Left ventricle myocardium superior (tissue), 1 donor: ENCODE measurements at regions not wholly inside any gene's neighbourhood (a gene's known extent, or its start where the extent isn't known, plus 50 kb on each side); places are given as distances from the start of the nearest gene placed in this dataset.

ENCODE experiments used
- ATAC-seq: fragments of 200-7000 bp; cut with Tn5 transposase; one replicate; pipeline ENCODE4 v1.9.1; 2020; ENCODE audit warnings: mild to moderate bottlenecking, moderate library complexity
- DNase-seq: peaks from one replicate; pipeline ENCODE4 v3.0.0-alpha.2; 2020
- intact Hi-C: fragments of 100-400 bp; cut with micrococcal nuclease; formaldehyde crosslinking; loops from one replicate; pipeline ENCODE4 v1.11.0; 2022
- donor health status: DM: no; HTN: yes; CAD: no; lungs with severe emphysema.

DNA sequence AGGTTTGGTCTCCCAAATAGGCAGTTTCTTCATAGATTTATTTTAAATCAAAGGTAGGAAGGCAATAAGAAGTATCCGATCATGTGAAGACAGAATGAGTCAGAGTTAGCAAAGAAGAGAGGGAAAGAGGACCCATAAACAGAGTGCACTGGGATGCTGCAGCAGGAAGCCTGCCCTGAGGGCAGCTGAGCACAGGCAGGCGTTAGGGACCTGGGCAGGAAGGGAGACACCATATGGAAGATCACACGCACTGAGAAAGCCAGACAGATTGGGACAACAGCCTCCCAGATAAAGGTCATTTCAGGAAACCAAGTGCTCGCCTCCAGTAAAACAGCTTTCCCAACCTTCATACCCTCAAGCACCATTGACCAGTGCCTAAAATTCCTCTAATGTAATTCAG, 598.0 kb downstream of the EFNB2 start:
- DNase-seq (no peak), ATAC-seq (peak; percentile 51)
- intact Hi-C loops = no loop called here

DNA sequence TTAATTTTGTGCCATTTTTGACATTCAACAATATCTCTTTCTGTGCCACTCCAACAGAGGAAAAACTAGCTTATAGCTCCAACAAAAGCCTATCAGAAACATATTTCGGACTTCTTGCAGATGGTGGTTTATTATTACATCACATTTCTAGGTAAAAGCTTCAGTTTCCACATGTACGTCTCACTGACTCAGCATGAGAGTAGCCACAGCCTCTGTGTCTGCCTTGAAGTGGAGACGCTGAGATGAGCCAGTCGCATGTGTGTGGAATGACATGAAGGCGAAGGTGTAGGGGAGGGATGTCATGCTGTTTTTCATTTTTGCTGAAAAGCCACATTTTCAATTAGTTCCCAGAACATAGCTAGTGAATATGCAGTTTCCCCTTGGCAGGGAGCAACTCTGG, 598.6 kb downstream of the EFNB2 start:
- intact Hi-C loops = no loop called here
- no peak for ATAC-seq
- DNase-seq = no peak

DNA sequence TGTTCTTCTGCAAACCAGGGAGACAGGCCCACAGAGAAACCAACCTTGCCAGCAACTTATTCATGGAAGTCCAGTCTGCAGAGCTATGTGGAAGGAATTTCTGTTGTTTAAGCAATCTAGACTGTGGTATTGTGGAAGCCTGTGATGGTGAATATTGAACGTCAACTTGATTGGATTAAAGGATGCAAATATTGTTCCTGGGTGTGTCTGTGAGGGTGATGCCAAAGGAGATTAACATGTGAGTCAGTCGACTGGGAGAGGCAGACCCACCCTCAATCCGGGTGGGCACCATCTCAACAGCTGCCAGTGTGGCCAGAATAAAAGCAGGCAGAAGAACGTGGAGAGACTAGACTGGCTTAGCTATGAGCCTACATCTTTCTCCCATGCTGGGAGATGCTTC, 606.0 kb downstream of the EFNB2 start:
- ATAC-seq (no peak), DNase-seq (no peak)
- intact Hi-C loops = no loop called here

- no peak for ATAC-seq
- DNase-seq = no peak
- intact Hi-C loops = no loop called here
Observed at GRCh38 chr13:105928901-105929300, 606.6 kb downstream of the EFNB2 start.

DNA sequence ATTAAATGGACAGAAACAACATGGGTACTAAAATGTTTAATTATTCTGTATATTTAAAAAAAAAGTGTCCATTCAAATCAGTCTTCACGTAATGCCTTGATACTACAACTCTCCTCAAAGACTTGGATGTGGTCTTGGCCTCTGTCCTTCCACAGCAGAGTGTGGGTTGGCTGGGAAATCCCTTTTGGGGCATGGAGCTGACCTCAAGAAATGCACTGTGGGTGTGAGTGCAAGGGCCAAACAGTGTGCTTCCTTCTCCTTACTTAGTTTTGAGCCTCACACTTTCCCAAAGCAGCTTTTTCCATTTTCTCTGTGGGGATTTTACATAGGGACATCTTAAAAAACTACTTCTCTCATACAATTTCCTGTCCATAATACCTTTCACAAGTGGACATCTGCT, 607.4 kb downstream of the EFNB2 start:
- ATAC-seq = peak; percentile 45
- intact Hi-C loops = no loop called here

GRCh38 chr13:105925496-105925895, 610.0 kb downstream of the EFNB2 start:
- ATAC-seq = peak; percentile 29
- DNase-seq = no peak
- intact Hi-C loops = no loop called here

More for the DNA sequence above, 607.4 kb downstream of the EFNB2 start:
- no peak for DNase-seq

DNA sequence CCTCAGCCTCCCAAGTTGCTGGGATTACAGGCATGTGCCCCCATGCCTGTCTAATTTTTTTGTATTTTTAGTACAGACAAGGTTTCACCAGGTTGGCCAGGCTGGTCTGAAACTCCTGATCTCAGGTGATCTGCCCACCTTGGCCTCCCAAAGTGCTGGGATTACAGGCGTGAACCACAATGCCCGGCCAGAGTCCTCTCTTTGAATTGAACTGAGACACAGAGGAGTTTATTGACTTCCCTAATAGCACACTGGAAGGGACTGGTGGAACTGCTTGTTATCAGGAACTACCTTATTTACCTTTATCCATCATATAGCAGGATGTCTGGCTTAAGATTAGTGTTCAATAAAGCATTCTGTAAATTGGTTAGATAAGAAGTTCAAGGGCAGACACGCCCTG, 613.8 kb downstream of the EFNB2 start:
- no peak for ATAC-seq
- no peak for DNase-seq
- intact Hi-C loops = no loop called here

DNA sequence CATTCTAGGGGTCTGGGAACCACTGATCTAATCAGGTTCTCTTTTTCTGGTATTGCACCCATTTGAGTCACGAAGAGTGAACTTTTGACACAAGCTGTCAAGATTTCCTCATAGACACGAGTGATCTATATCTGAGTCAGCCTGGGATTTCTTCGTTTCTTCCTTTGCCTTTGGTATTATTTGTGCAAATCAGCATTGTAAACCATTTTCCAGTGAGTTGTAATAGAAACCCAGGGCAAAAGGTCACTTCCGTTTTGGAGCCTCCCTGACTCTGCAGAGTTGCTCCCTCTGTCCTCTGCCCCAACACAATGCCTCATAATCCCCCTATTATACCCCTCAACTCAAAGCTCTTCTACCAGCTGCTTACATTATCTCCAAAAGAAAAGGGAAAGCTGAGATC, 615.1 kb downstream of the EFNB2 start:
- no peak for ATAC-seq
- intact Hi-C loops = no loop called here

DNA sequence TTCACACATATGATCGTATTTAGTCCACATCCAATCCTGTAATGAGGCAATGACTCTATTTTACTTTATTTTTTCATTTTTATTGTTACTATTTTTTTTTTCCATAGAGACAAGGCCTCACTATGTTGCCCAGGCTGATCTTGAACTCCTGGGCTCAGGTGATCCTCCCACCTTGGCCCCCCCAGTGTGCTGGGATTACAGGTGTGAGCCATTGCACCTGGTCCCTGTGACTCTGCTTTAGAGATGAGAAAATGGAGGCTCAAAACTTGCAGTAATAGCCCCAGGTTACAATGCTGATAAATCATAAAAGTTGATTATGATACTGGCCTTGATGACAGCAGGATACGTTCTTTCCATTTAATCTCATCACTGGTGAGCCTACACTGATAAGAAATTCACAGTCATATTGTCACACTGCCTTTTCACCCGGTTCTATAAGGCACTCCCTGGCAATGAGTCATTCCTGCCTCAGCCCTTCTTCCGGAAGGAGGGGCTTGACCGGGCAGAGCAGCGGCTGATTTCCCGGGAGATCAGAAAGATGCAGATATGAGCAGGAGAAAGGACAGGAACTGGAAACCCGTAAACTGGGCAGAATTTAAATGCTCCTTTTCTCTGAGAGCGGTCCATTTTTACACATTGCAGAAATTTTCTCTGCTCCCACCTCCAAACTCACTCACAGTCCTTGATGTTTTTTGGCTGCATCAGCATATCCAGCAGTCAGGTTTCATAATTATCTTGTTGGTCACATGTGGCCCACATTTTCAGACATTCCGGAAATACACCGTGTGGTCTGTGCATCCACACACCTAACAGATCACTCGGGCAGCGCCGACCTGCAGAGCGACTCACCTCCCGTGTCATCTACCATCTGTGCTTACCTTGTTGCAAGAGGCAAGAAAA, 616.4 kb downstream of the EFNB2 start:
- ATAC-seq (no peak), DNase-seq (no peak)
- intact Hi-C loops = no loop called here

More for the DNA sequence above, 615.1 kb downstream of the EFNB2 start:
- no peak for DNase-seq

DNA sequence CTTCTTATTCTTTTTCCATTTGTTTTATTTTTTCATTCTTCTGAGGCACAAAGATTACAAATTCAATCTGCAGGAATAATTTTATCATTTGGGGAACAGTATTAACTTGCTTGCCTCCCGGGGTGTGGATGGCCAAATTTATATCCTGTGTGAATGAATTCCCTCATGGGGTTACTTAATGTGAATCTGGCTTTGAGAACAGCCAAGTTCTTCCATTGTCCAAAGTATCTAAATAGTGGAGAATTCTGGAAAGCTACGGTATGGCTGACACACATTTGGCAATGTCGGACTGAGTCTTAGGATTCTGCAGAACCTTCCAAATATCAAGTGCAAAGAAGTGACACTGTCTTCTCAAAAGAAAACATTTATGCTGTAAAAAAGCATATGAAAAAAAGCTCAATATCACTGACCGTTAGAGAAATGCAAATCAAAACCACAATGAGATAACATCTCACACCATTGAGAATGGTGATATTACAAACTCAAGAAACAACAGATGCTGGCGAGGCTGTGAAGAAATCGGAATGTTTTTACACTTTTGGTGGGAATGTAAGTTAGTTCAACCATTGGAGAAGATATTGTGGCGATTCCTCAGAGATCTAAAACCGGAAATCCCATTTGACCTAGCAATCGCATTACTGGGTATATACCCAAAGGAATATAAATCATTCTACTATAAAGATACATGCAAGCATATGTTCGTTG, 620.2 kb downstream of the EFNB2 start:
- intact Hi-C loops = no loop called here
- DNase-seq (no peak), ATAC-seq (no peak)

- intact Hi-C loops = no loop called here
- DNase-seq = no peak
- ATAC-seq = peak; percentile 36
Observed at GRCh38 chr13:105914291-105915036, 621.0 kb downstream of the EFNB2 start.

GRCh38 chr13:105908586-105908985, 626.9 kb downstream of the EFNB2 start:
- intact Hi-C loops = no loop called here

DNA sequence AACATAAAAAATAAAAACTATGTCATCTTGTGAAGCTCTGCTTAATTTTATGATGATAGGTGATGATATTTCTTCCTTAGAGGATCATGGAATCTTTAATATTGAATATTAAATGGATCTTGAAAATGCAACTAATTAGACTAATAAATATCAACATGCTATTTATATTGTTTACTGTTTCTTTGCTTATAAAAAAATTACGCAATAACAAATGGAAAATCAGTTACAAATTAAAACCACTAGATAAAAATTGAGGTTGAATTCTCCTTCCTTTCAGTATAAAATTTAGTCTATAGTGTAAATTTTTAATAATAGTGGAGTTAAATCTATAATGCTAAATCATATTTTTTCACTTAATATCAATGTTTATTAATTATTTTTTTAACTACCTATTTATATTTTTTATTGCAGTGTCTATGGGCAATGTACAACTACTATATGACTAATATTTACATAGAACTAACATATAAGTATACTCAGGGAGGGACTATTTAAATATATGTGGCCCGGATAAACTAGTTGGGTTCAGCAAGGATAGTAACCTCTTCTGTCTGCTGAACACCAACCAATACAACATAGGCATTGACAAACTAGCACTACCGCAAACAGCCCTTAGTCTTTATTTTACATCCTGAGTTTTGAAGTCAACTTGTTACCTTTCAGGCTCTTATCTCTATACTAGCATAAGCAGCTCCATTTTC, 628.0 kb downstream of the EFNB2 start:
- ATAC-seq = no peak
- DNase-seq = no peak
- intact Hi-C loops = no loop called here

More at GRCh38 chr13:105908586-105908985, 626.9 kb downstream of the EFNB2 start:
- DNase-seq (no peak), ATAC-seq (no peak)

DNA sequence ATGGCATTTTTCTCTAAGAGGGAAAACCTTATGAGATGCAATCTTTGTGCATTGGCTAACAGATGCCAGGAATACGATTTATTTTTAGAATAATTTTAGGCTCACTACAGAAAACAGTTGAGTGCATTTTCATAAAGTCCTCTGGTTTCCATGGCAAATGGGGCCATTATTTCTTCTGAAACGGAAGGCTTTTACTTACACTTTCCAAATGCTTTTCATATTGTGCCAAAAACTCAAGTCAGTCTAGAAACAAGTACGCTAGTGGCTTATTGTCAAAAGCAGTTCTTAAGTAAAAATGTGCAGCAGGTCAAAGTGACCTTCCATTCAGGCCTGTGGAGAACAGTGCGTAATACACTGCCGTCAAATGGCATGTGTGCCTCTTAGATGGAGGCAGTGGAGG, 628.7 kb downstream of the EFNB2 start:
- intact Hi-C loops = no loop called here
- no peak for ATAC-seq
- DNase-seq = no peak

DNA sequence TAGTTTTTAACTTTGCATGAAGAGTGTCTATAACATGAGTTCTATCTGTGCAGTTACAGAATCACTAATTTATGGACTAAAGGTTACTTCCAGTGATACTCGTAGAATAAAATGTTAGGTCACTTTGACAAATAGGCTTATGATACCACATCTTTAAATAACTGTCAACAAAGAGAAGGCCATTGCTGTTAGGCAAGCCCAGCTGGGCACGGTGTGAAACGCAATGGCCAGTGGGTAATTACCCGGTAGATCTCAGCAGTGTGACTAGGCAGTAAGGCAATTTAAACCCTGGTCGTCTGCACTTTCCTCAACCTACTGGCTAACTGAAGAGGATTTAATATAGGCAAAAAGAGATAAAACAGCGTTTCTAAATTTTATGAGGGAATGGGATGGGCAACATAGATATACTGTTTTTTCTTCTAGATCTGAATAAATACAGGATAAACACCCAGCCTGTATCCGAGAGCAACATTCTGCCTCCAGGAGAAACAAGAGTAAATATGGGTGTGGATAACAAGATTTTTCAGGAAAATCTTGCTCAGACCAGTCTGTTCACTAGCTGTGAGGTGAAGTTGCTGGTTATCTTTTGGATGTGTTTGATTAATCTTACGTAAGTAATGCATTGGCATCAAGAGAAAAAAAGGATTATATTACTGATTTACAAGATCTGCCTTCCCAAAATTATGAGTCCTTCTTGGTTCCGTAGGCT, 631.3 kb downstream of the EFNB2 start:
- ATAC-seq = no peak
- no peak for DNase-seq
- intact Hi-C loops = no loop called here

DNA sequence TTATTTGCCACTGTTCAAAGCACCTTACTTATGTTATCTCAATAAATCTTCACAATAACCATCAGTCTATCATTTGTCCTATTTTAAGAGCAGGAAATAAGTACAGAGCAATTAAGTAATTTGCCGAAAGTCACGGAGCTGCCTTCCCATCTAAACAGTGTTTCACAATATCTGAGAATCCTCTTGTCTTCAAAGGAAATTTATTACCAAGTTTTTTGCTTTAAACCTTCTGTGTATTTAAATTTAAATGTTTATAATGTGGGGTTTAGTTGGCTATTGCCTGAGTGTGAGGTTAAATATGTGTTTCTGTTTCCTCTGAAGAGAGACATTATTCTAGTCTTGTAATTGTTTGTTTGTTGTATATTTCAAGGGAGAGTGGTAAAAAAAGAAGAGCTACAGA, 633.1 kb downstream of the EFNB2 start:
- intact Hi-C loops = no loop called here
- ATAC-seq (no peak), DNase-seq (no peak)

DNA sequence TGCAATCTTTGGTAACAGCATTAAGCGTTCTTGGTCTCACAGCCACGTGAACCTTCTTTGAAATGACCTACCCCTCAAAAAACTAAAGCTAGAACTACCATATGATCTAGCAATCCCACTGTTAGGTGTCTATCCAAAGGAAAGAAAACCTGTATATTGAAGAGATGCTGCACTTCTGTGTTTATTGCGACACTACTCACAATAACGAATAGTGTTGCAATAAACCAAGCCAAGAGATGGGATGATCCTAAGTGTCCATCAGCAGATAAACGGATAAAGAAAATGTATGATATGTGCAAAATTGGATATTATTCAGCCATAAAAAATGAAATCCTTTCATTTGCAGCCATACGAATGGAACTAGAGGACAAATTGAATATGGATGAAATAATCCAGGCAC, 637.9 kb downstream of the EFNB2 start:
- ATAC-seq (no peak), DNase-seq (no peak)
- intact Hi-C loops = no loop called here

GRCh38 chr13:105894697-105895096, 640.8 kb downstream of the EFNB2 start:
- DNase-seq = no peak
- intact Hi-C loops = no loop called here
- ATAC-seq = no peak

- ATAC-seq (no peak), DNase-seq (no peak)
- intact Hi-C loops = no loop called here
Observed at GRCh38 chr13:105890509-105890908, 645.0 kb downstream of the EFNB2 start.
